PC-9 (cell line): ENCODE measurements at regions not wholly inside any gene's neighbourhood (a gene's known extent, or its start where the extent isn't known, plus 50 kb on each side); places are given as distances from the start of the nearest gene placed in this dataset.

Experiments used
- EZH2 ChIP-seq: fragments of 200-600 bp; sonication (generic); IDR thresholded peaks from 2 replicates; pipeline ENCODE4 v1.8.0; 2017; ENCODE audit warnings: antibody characterized with exemption, low read depth
- TF ChIP-seq, protein P1 (sequence below): fragments of 200-600 bp; sonication (generic); conservative IDR thresholded peaks from 2 replicates; pipeline ENCODE4 v1.6.1; 2017; ENCODE audit warnings: mixed run types, antibody characterized with exemption, mild to moderate bottlenecking, moderate library complexity

DNA sequence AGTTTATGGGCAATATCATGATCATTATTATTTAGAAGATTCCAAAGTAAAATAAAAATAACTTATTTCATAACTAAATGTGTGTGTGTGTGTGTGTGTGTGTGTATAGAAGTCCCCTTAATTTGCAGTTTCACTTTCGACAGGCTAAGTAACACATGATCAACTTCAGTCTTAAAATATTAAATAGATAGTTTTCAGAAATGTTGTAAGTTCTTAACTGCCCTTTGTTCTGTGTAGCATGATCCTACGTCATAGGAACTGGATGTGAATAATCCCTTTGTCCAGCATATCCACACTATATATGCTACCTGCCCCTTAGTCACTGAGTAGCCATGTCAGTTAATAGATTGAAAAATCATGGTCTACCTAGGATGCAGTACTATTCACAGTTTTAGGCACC is 1863.5 kb upstream of the PCDH20 start:
- TF ChIP-seq EZH2: no peak
- TF ChIP-seq, protein P1, sequence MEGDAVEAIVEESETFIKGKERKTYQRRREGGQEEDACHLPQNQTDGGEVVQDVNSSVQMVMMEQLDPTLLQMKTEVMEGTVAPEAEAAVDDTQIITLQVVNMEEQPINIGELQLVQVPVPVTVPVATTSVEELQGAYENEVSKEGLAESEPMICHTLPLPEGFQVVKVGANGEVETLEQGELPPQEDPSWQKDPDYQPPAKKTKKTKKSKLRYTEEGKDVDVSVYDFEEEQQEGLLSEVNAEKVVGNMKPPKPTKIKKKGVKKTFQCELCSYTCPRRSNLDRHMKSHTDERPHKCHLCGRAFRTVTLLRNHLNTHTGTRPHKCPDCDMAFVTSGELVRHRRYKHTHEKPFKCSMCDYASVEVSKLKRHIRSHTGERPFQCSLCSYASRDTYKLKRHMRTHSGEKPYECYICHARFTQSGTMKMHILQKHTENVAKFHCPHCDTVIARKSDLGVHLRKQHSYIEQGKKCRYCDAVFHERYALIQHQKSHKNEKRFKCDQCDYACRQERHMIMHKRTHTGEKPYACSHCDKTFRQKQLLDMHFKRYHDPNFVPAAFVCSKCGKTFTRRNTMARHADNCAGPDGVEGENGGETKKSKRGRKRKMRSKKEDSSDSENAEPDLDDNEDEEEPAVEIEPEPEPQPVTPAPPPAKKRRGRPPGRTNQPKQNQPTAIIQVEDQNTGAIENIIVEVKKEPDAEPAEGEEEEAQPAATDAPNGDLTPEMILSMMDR: no peak
